Stimulated activated CD4-positive, alpha-beta T cell treated with anti-CD3 and anti-CD28 coated beads, TNF-alpha, amount 100 ng/mL, for 4 hours (primary cell): ENCODE measurements at regions not wholly inside any gene's neighbourhood (a gene's known extent, or its start where the extent isn't known, plus 50 kb on each side); places are given as distances from the start of the nearest gene placed in this dataset.

Experiments used
- DNase-seq, 3 experiments: peaks; one replicate each; pipeline ENCODE4 v3.0.0-alpha.2; 2020; ENCODE audit warnings: low read depth in 3 of 3

DNA sequence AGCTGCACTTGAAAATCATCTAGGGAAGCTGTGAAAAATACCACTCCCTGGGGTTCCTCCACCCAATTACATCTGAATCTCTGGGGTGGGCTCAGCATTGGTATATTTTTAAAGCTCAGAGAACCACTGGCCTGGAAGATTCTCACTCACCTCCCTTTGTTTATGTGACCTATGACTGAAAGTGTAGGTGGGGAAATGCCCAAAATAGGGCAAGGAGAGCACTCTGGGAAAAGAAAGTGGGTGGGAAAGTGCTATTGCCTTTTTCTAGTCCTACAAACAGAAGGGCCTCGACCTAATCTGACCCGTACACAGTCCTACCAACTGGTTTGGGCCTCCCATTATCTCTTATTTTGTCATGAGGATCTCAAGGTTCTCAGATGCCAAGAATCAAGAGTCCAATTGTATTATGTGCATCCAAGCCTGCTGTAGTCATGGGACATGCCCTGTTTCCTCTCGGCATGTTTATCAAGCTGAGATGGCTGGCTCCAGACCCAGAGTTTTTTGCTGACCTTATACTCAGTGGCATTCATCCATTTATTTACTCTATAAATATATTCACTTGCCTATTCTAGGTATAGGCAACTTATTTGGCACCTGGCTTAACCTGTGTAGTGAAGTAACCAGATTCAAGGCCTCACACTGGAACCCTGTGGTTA lies 483.7 kb downstream of the ENC1 start:
- no peak for DNase-seq

DNA sequence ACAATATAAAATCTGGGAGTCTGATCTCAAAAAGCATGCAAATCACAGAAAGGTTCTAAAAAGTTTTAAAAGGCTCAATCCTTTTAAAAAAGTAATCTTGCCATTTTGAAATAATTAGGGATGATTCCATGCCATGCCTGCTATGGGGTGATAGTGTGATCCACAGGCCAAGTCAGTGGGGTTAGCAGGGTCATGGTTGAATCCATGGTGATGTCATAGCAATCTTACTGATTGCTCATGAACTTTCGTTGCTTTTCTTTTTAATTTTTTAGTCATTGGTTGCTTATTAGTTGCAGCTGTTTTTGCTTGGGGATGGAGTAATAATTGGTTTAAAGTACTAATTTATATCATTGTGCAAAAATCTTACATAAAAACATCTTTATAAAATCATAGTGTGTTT lies 485.0 kb downstream of the ENC1 start:
- no peak for DNase-seq

- DNase-seq, result no peak
Measured at GRCh38 chr5:74154526-74154925, 486.0 kb downstream of the ENC1 start.

- no peak for DNase-seq
Measured at GRCh38 chr5:74153255-74153790, 487.2 kb downstream of the ENC1 start.

DNA sequence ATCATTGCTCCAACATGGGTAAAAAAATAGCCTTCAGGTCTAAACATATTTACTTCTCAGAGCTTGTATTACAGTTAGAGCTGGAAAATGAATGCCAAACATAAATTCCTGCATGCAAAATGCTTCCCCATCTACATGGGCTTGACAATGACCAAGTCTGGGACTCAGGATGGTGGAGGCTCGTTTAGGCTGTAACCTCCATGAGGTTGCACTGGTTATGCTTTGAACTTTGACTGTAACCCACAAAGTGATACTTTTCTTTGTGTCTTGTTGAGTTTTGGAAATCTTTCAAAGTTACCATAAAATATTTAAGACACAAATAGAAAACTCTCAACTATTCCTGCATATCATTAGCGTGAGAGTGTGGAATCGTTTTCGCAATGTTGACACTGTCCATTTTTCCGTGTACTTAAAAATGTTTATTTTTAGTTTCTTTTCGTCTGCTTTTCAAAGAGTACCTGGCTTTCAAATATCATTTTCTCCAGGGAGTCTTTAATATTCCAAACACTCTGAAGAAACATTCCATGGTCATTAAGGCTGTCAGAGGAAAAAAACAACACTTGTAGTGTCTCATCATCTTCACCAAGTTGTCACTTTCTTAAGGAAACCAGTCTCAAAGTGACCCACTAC lies 487.8 kb downstream of the ENC1 start:
- no peak for DNase-seq

- DNase-seq, result no peak
Measured at GRCh38 chr5:74152136-74152535, 488.4 kb downstream of the ENC1 start.

- DNase-seq, result no peak
Measured at GRCh38 chr5:74149395-74149794, 491.1 kb downstream of the ENC1 start.

- no peak for DNase-seq
Measured at GRCh38 chr5:74148321-74148720, 492.2 kb downstream of the ENC1 start.

- DNase-seq, result no peak
Measured at GRCh38 chr5:74146796-74147195, 493.7 kb downstream of the ENC1 start.

DNA sequence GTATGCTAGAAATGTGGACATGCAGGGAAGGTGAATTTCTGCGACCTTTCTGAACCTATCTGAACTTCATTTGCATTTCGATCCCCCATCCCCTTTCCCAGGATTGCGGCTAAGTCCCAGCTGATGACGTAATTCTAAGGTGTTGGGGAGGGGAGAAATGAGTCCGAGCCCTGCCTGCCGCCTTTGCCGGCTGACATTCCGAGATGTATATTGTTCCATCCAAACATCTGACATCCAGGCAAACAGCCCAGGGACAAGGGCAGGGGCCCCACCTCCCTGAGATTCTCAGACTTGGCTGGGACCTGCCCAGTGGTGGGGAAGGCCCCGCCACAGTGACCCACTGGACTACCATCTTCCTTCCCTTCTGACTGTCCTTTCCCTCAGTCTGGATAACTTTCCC lies 494.6 kb downstream of the ENC1 start:
- DNase-seq, result no peak

GRCh38 chr5:74143721-74144330 lies 496.7 kb downstream of the ENC1 start:
- no peak for DNase-seq

- DNase-seq, result no peak
Measured at GRCh38 chr5:74143151-74143550, 497.4 kb downstream of the ENC1 start.

DNA sequence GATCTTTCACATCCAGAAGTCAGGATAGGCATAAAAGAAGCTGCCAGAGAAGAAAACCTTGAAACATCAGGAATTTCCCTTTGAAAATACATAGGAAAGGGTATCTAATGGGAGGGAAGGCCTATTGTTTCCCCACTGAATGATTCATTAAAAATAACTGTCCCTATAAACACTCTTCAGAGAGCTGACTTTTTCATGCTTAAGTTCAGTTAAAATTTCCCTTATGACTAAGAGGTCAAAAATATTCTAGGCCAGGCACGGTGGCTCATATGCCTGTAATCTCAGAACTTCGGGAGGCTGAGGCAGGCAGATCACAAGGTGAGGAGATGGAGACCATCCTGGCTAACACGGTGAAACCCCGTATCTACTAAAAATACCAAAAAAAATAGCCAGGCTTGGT lies 499.5 kb downstream of the ENC1 start:
- no peak for DNase-seq

- no peak for DNase-seq
Measured at GRCh38 chr5:74140409-74140808, 500.1 kb downstream of the ENC1 start.

GRCh38 chr5:74139589-74139988 lies 500.9 kb downstream of the ENC1 start:
- DNase-seq, result no peak

DNA sequence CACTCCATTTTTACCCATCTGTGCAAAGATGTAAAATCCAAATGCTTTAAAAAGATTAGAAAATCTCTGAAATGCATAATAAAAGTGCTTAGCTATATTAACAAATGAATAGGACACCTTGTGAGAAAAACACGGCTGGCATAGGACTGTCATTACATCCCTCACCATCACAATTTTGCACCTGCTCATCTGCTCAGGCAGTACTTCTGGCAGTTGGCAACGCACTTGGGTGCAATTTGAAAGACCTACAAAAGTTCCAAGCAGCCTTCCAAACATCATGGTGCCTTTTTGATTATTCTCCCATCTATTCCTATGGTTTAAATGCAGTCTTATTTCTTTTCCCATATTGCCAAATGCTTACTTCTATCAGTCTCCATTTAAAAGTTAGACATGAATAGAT lies 501.8 kb downstream of the ENC1 start:
- no peak for DNase-seq

GRCh38 chr5:74136276-74136825 lies 504.2 kb downstream of the ENC1 start:
- no peak for DNase-seq

- no peak for DNase-seq
Measured at GRCh38 chr5:74135033-74135432, 505.5 kb downstream of the ENC1 start.

DNA sequence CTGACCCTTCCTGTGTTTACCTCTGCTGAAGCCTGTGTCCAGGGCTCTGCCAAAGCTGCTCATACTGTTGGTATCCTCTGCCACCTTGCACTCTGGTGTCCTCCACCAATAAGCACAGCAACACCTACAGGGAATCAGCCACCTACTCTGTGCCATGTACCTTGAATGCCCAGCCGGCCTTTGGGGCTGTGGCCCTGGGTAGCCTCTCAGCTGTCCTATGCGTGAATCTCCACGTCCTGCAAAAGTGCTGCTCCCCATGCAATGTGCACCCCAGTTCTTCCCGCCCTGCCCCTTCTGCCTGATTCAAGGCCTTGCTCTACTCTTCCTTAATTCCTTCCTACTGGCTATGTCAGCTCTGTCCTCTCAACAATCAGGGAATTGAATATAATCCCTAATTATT lies 506.5 kb downstream of the ARHGEF28 start:
- no peak for DNase-seq

DNA sequence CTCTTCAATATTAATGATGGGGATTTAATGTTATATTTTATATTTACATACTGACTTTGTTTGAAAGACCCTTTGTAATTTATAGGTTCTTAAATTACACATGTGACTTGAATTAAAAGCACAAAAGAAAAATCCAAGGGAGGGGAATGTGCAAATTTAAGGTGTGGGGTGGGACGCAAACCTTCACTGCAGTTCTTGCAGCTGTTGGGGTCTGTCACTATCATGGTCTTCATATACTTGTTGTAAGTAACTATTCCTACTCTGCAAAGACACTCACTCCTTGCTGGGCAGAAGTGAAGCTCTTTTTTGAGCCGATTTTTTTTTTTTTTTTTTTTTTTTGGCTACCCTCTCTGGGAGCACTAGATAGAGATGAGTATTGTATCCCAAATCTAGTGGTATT lies 505.3 kb downstream of the ARHGEF28 start:
- DNase-seq, result no peak

- no peak for DNase-seq
Measured at GRCh38 chr5:74130155-74130897, 504.3 kb downstream of the ARHGEF28 start.
